IgD-negative memory B cell (primary cell): ENCODE measurements at regions not wholly inside any gene's neighbourhood (a gene's known extent, or its start where the extent isn't known, plus 50 kb on each side); places are given as distances from the start of the nearest gene placed in this dataset.
A peak's percentile ranks its signal among the peaks of the same experiment; 100 is the strongest.

ENCODE experiments used
- H3K27ac Mint-ChIP-seq, 3 donors: one replicate each; pipeline ENCODE4 v1.8.0; 2020 to 2022; ENCODE audit warnings: mild to moderate bottlenecking in 3 of 3, mixed read lengths in 3 of 3, moderate library complexity in 1 of 3
- H3K27me3 Mint-ChIP-seq: one replicate; pipeline ENCODE4 v1.8.0; 2021; ENCODE audit warnings: mixed read lengths
- H3K36me3 Mint-ChIP-seq: one replicate; pipeline ENCODE4 v1.8.0; 2020; ENCODE audit warnings: mild to moderate bottlenecking, mixed read lengths
- H3K4me1 Mint-ChIP-seq, 3 donors: one replicate each; pipeline ENCODE4 v1.8.0; 2020 to 2022; ENCODE audit warnings: mixed read lengths in 3 of 3, mild to moderate bottlenecking in 1 of 3
- H3K4me3 Mint-ChIP-seq, 4 donors: one replicate each; pipeline ENCODE4 v1.8.0; 2020 to 2022; ENCODE audit warnings: mild to moderate bottlenecking in 4 of 4, mixed read lengths in 4 of 4, moderate library complexity in 3 of 4
- H3K9me3 Mint-ChIP-seq, 3 donors: one replicate each; pipeline ENCODE4 v1.8.0; 2020 to 2021; ENCODE audit warnings: mixed read lengths in 3 of 3, mild to moderate bottlenecking in 1 of 3

DNA sequence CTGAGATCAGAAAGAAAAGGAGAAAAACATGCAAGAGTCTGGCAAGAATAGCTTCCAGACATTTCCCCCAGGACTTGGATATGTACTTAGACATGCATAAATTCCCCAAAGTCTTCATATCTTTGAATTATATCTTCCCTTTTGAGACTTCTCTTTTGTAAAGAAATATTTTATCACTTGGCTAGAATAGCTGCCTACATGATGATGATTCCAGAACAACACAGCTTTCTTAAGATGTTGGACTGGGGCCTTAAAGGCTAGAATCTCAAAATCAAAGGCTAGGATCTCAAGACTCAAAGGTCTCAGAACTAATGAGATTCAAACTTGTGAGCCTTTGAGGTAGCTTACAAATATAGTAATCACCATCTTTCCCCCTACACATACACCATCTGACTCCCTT lies 842.3 kb downstream of the BCL11A start:
- Mint-ChIP-seq H3K4me1 (peaks cover 3 to 17% (median 6%) of the 10 kb centered on the region in 3 donors), H3K9me3 (no peaks in the 10 kb centered on the region), H3K27me3 (no peaks in the 10 kb centered on the region), H3K27ac (no peak overlapping the region), H3K4me3 (no peak overlapping the region), H3K36me3 (no peaks in the 10 kb centered on the region)

GRCh38 chr2:59706729-59707128 lies 846.7 kb downstream of the BCL11A start:
- Mint-ChIP-seq H3K4me1 (peaks cover 0 to 9% (median 3%) of the 10 kb centered on the region in 3 donors), H3K9me3 (peaks cover 2 to 9% (median 4%) of the 10 kb centered on the region in 3 donors), H3K27ac (no peak overlapping the region), H3K4me3 (no peak overlapping the region), H3K36me3 (no peaks in the 10 kb centered on the region), H3K27me3 (no peaks in the 10 kb centered on the region)

- no peak overlapping the region for H3K27ac Mint-ChIP-seq
- H3K4me3 Mint-ChIP-seq = no peak overlapping the region
- peaks cover 2 to 9% (median 4%) of the 10 kb centered on the region in 3 donors for H3K9me3 Mint-ChIP-seq
- no peaks in the 10 kb centered on the region for H3K36me3 Mint-ChIP-seq
- H3K27me3 Mint-ChIP-seq = no peaks in the 10 kb centered on the region
- H3K4me1 Mint-ChIP-seq = peaks cover 0 to 5% (median 3%) of the 10 kb centered on the region in 3 donors
Observed at GRCh38 chr2:59703796-59704195, 849.7 kb downstream of the BCL11A start.

GRCh38 chr2:59702026-59702425 lies 851.4 kb downstream of the BCL11A start:
- Mint-ChIP-seq H3K4me1 (no peaks in the 10 kb centered on the region), H3K4me3 (no peak overlapping the region), H3K27ac (no peak overlapping the region), H3K9me3 (peaks cover 2 to 9% (median 4%) of the 10 kb centered on the region in 3 donors), H3K36me3 (no peaks in the 10 kb centered on the region), H3K27me3 (no peaks in the 10 kb centered on the region)

- no peak overlapping the region for H3K4me3 Mint-ChIP-seq
- H3K36me3 Mint-ChIP-seq = peaks cover 2% of the 10 kb centered on the region
- no peak overlapping the region for H3K27ac Mint-ChIP-seq
- peaks cover 2 to 9% (median 4%) of the 10 kb centered on the region in 3 donors for H3K9me3 Mint-ChIP-seq
- H3K27me3 Mint-ChIP-seq = no peaks in the 10 kb centered on the region
- no peaks in the 10 kb centered on the region for H3K4me1 Mint-ChIP-seq
Observed at GRCh38 chr2:59701271-59701994, 852.0 kb downstream of the BCL11A start.

GRCh38 chr2:59694176-59694575 lies 859.3 kb downstream of the BCL11A start:
- H3K4me3 Mint-ChIP-seq = no peak overlapping the region
- no peaks in the 10 kb centered on the region for H3K4me1 Mint-ChIP-seq
- peaks cover 2% of the 10 kb centered on the region for H3K36me3 Mint-ChIP-seq
- H3K27me3 Mint-ChIP-seq = no peaks in the 10 kb centered on the region
- no peak overlapping the region for H3K27ac Mint-ChIP-seq
- H3K9me3 Mint-ChIP-seq = peaks cover 0 to 8% (median 6%) of the 10 kb centered on the region in 3 donors

DNA sequence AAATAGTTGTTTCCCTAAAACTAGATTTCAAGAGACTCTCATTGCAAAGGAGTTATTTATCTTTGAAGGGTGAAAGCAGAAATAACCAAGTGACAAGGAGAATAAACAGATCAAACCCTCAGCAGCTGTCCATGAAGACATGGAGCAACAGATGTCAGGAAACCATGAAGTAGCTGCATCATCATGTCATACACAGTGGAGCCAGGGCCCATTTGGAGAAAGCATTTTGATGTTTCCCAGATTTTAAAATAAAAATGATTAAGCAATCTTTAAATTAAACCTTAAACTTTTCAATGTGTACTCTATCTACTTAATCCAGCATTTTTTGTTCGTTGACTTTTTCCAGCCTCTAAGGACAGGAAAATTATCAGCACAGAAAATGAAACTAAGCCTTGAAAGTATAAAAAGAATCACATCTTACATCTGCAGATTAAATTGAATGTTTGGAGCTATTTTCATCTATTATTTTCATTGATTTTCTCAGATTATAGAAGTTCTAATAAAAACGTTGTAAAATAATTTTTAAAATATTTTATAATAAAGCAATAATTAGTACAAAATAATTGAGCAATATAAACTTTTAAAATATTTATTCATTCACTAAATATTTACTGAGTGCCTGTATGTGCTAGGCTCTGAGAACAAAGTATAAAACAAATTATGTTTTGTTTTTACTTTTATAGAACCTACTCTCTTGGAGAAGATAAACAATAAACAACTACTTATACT lies 860.1 kb downstream of the BCL11A start:
- peak overlapping the region in 1 of 4 donors; percentile 41 for H3K4me3 Mint-ChIP-seq
- no peak overlapping the region for H3K27ac Mint-ChIP-seq
- no peaks in the 10 kb centered on the region for H3K27me3 Mint-ChIP-seq
- peaks cover 2% of the 10 kb centered on the region for H3K36me3 Mint-ChIP-seq
- no peaks in the 10 kb centered on the region for H3K4me1 Mint-ChIP-seq
- H3K9me3 Mint-ChIP-seq = peaks cover 0 to 8% (median 6%) of the 10 kb centered on the region in 3 donors

DNA sequence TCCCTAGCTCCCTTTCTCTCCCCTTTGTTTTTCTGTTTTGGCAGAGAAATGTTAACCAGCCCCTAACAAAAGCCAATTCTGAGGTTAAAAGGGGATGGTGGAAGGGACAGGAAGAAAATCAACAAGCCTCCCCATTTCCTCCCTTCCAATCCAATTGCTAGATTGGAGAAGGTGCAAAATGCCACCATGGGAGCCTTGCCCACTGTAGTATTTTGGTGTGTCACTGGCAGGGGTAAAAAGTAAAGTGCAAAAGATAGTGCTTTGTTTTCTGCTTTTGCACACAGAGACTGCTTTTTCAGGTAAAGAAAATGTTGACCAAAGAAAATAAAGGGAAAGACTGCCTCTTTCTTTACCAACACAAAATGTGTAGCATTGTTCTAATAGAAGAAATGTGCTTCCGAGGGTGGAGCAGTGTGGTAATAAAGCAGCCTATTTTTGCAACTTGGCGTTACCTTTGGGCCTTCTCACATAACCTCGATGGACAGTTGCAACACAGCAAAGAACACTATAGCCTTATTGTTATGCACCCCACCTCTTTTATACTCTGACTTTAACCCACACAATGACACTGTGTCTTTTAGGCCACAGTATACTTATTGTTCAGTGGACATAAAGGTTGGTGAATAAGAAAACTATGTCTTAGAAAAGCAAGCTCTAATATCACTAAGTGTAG lies 861.8 kb downstream of the BCL11A start:
- no peaks in the 10 kb centered on the region for H3K4me1 Mint-ChIP-seq
- no peak overlapping the region for H3K4me3 Mint-ChIP-seq
- peaks cover 0 to 9% (median 8%) of the 10 kb centered on the region in 3 donors for H3K9me3 Mint-ChIP-seq
- no peak overlapping the region for H3K27ac Mint-ChIP-seq
- H3K27me3 Mint-ChIP-seq = no peaks in the 10 kb centered on the region
- H3K36me3 Mint-ChIP-seq = peaks cover 2% of the 10 kb centered on the region

- Mint-ChIP-seq H3K4me3 (no peak overlapping the region), H3K36me3 (no peaks in the 10 kb centered on the region), H3K4me1 (no peaks in the 10 kb centered on the region), H3K9me3 (peaks cover 0 to 9% (median 8%) of the 10 kb centered on the region in 3 donors), H3K27me3 (no peaks in the 10 kb centered on the region), H3K27ac (no peak overlapping the region)
Observed at GRCh38 chr2:59690849-59691248, 862.6 kb downstream of the BCL11A start.

DNA sequence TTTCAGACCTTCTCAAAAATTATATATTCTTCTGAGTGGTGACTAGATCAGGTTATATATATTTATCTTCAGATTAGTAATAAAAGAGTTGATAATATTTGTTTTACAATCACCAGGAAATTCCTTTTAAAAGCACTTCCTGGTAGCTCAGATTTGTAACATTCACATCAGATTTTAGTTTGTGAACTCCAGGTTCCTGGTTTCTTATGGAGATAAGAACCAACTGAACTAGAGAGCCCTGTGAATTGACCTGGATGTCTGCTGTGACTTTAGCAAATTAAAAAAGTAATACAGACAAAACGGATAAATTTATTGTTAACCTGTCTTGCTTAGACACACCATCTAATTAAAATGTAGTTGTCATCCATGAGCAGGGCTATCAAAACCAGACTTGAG lies 868.7 kb downstream of the BCL11A start:
- Mint-ChIP-seq H3K4me3 (no peak overlapping the region), H3K27ac (no peak overlapping the region), H3K9me3 (peaks cover 0 to 3% (median 0%) of the 10 kb centered on the region in 3 donors), H3K27me3 (no peaks in the 10 kb centered on the region), H3K4me1 (no peaks in the 10 kb centered on the region), H3K36me3 (peaks cover 4% of the 10 kb centered on the region)

DNA sequence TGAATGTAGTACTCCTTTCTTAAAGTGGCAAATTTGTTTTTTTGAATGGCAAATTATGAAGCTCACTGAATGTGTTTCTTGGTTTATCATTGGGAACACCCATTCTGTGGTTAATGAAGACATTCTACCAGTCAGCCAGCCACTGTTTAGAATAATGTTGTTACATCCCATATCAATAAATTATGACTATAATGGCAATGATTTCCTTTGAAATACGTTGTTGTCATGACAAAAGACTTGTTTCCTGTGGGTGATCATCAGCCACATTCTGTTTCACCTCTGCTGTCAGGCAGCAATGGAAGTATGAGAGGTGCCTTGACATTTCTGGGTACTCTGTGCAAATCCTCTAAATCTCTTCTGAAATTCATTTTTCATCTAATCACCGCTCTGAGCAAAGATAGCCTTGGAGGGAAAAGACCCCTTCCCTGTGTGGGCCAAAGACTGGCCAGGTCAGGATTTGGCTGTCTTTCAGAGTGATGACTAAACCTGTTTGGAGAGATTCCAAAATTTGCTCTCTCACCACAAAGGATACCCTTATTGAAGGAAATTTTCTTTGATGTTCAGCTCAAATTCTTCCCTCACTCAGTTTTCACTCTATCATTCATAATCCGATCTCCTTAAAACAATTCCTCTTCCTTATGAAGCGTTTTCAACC lies 869.2 kb downstream of the BCL11A start:
- H3K27me3 Mint-ChIP-seq = no peaks in the 10 kb centered on the region
- H3K4me3 Mint-ChIP-seq = no peak overlapping the region
- H3K9me3 Mint-ChIP-seq = peaks cover 0 to 5% (median 0%) of the 10 kb centered on the region in 3 donors
- peaks cover 5% of the 10 kb centered on the region for H3K36me3 Mint-ChIP-seq
- no peaks in the 10 kb centered on the region for H3K4me1 Mint-ChIP-seq
- no peak overlapping the region for H3K27ac Mint-ChIP-seq

DNA sequence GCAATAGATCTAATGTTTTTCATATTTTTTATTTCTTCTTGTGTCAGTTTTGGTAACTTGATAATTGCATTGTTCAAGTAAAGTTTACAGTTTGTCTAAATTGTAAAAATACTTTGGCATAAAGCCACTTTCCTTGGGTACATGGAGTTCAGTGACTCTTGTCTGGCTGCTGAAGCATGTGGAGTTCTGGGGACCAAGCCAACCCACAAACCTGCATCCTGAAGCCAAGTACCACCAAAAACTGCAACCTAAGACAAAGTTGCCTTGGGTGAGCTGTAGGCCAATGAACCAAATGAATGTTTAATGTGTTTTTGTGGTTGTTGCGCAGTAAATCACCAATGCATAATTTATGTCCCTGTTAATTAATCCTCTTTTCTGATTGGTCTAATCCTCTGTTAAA lies 872.6 kb downstream of the BCL11A start:
- H3K36me3 Mint-ChIP-seq = peaks cover 6% of the 10 kb centered on the region
- H3K27me3 Mint-ChIP-seq = no peaks in the 10 kb centered on the region
- peaks cover 0 to 2% (median 0%) of the 10 kb centered on the region in 3 donors for H3K9me3 Mint-ChIP-seq
- H3K27ac Mint-ChIP-seq = no peak overlapping the region
- H3K4me1 Mint-ChIP-seq = peaks cover 0 to 7% (median 6%) of the 10 kb centered on the region in 3 donors
- H3K4me3 Mint-ChIP-seq = no peak overlapping the region

GRCh38 chr2:59677158-59677557 lies 876.3 kb downstream of the BCL11A start:
- Mint-ChIP-seq H3K27ac (no peak overlapping the region), H3K27me3 (no peaks in the 10 kb centered on the region), H3K36me3 (peaks cover 3% of the 10 kb centered on the region), H3K9me3 (peaks cover 0 to 2% (median 0%) of the 10 kb centered on the region in 3 donors), H3K4me1 (peaks cover 0 to 7% (median 6%) of the 10 kb centered on the region in 3 donors), H3K4me3 (no peak overlapping the region)

DNA sequence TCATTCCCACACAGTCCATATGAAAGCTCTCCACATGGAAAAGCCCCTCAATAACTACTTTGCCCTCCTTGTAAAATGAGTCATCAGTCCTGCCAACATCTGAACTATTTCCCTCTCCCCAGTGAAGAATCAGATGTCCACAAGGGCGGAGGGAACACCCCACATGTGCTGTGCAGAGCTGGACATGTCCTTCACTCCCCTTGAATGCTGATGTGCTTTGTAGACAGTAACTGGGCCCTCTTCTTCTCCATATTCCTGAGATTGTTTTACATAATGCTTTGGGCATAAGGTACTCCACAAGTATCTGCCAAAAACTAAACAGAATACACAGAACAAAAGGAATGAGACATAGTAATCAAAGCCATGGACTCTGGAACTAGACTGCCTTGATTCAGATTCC lies 879.4 kb downstream of the BCL11A start:
- H3K36me3 Mint-ChIP-seq = no peaks in the 10 kb centered on the region
- H3K27ac Mint-ChIP-seq = no peak overlapping the region
- no peaks in the 10 kb centered on the region for H3K9me3 Mint-ChIP-seq
- H3K27me3 Mint-ChIP-seq = no peaks in the 10 kb centered on the region
- H3K4me3 Mint-ChIP-seq = no peak overlapping the region
- H3K4me1 Mint-ChIP-seq = peaks cover 0 to 7% (median 6%) of the 10 kb centered on the region in 3 donors

GRCh38 chr2:59665021-59665420 lies 888.4 kb downstream of the BCL11A start:
- H3K4me3 Mint-ChIP-seq = no peak overlapping the region
- H3K36me3 Mint-ChIP-seq = no peaks in the 10 kb centered on the region
- H3K4me1 Mint-ChIP-seq = no peaks in the 10 kb centered on the region
- no peak overlapping the region for H3K27ac Mint-ChIP-seq
- H3K9me3 Mint-ChIP-seq = no peaks in the 10 kb centered on the region
- no peaks in the 10 kb centered on the region for H3K27me3 Mint-ChIP-seq
